ENCODE measurements at regions not wholly inside any gene's neighbourhood (a gene's known extent, or its start where the extent isn't known, plus 50 kb on each side); places are given as distances from the start of the nearest gene placed in this dataset.

DNA sequence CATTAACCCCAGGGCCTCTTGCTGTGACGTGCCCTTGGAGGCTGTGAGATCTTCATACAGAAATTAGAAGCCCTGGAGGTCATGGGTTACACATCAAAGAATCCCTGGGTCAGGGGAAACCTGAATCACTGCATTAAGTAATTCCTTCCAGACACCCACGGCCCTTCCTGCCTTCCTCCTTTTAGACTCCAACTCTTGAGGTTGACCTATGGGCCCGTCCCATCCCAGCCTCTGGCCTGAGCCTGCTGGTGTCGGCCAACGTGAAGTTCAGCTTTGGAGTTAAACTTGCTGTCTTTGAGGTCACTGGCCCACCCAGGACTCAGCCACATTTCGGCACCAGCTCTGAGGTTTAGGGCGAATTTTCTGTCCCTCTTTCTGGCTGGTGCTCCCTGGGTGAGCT lies 198.3 kb downstream of the ACKR3 start:
- Histone ChIP-seq H3K27me3 (ENCODE audit: control insufficient read depth in 3 of 3, insufficient read depth in 3 of 3, low read length in 2 of 3) (no peaks in the 10 kb centered on the region), H3K4me1 (ENCODE audit: control insufficient read depth in 5 of 5, insufficient read depth in 5 of 5, low read length in 5 of 5) (peaks cover 0 to 5% (median 0%) of the 10 kb centered on the region in 5 donors), H3K9me3 (ENCODE audit: control insufficient read depth in 4 of 4, insufficient read depth in 3 of 4, low read length in 3 of 4) (peaks cover 0 to 5% (median 2%) of the 10 kb centered on the region in 4 donors), H3K36me3 (ENCODE audit: control insufficient read depth in 4 of 4, insufficient read depth in 4 of 4, low read length in 4 of 4) (no peaks in the 10 kb centered on the region), H3K27ac (ENCODE audit: low read depth in 1 of 2, low read length in 1 of 2) (no peak overlapping the region), H3K9ac (ENCODE audit: insufficient read depth in 1 of 2, low read length in 2 of 2) (no peak overlapping the region), H3K4me3 (no peak overlapping the region)
- no peak for ATAC-seq (ENCODE audit: insufficient read depth, low FRiP score)
- TF ChIP-seq, protein P1, sequence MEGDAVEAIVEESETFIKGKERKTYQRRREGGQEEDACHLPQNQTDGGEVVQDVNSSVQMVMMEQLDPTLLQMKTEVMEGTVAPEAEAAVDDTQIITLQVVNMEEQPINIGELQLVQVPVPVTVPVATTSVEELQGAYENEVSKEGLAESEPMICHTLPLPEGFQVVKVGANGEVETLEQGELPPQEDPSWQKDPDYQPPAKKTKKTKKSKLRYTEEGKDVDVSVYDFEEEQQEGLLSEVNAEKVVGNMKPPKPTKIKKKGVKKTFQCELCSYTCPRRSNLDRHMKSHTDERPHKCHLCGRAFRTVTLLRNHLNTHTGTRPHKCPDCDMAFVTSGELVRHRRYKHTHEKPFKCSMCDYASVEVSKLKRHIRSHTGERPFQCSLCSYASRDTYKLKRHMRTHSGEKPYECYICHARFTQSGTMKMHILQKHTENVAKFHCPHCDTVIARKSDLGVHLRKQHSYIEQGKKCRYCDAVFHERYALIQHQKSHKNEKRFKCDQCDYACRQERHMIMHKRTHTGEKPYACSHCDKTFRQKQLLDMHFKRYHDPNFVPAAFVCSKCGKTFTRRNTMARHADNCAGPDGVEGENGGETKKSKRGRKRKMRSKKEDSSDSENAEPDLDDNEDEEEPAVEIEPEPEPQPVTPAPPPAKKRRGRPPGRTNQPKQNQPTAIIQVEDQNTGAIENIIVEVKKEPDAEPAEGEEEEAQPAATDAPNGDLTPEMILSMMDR (IDR thresholded peaks at IDR 0.05; ENCODE audit: control extremely low read depth, extremely low read depth), result no peak
- WGBS, 2 donors, result 89 to 91% methylated on average over 7 of the region's 7 CpGs
- no peak for DNase-seq

DNA sequence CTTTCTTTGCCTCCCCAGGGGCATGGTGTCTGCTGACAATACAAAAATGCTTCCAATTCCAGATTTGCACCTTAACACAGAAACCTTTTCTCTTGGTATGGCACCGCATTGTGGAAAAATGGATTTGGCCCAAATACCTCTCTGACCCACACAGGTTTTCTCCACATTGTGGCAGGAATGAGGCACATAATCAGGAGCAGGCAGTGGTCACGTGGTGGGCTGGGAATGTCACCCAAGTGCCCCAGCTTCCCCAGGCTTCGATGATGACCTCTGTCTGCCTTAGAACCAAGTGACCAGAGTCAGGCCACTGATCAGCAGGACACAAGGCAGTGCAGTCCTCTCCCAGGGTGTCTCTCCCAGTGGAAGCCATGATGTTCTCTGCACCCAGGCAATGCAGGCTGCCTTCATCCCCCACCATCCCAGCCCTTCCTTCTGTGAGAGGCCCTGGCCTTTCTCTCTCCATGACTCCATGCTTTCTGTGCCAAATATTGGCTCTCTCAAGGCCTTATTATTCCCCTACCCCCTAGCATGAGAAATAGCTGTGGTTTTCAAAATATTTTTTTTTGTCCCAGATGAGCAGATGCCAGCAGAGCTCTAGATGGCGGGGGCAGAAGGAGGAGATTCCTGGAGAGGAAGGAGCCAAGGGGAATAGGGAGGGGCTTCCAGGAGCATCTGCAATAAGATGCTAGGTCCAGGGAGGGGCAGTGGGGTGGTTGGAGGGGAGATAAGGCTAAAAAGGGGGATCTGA lies 198.9 kb downstream of the ACKR3 start:
- H3K4me3 ChIP-seq, result no peak overlapping the region
- H3K9me3 ChIP-seq (ENCODE audit: control insufficient read depth in 4 of 4, insufficient read depth in 3 of 4, low read length in 3 of 4), result peaks cover 0 to 5% (median 2%) of the 10 kb centered on the region in 4 donors
- H3K4me1 ChIP-seq (ENCODE audit: control insufficient read depth in 5 of 5, insufficient read depth in 5 of 5, low read length in 5 of 5), result peaks cover 0 to 5% (median 0%) of the 10 kb centered on the region in 5 donors
- ATAC-seq (ENCODE audit: insufficient read depth, low FRiP score) (no peak), DNase-seq (no peak)
- TF ChIP-seq, protein P1 (IDR thresholded peaks at IDR 0.05; ENCODE audit: control extremely low read depth, extremely low read depth), result no peak
- no peaks in the 10 kb centered on the region for H3K27me3 ChIP-seq (ENCODE audit: control insufficient read depth in 3 of 3, insufficient read depth in 3 of 3, low read length in 2 of 3)
- no peak overlapping the region for H3K9ac ChIP-seq (ENCODE audit: insufficient read depth in 1 of 2, low read length in 2 of 2)
- WGBS, 2 donors, result 89 to 91% methylated on average over 4 of the region's 4 CpGs
- H3K36me3 ChIP-seq (ENCODE audit: control insufficient read depth in 4 of 4, insufficient read depth in 4 of 4, low read length in 4 of 4), result no peaks in the 10 kb centered on the region
- no peak overlapping the region for H3K27ac ChIP-seq (ENCODE audit: low read depth in 1 of 2, low read length in 1 of 2)

DNA sequence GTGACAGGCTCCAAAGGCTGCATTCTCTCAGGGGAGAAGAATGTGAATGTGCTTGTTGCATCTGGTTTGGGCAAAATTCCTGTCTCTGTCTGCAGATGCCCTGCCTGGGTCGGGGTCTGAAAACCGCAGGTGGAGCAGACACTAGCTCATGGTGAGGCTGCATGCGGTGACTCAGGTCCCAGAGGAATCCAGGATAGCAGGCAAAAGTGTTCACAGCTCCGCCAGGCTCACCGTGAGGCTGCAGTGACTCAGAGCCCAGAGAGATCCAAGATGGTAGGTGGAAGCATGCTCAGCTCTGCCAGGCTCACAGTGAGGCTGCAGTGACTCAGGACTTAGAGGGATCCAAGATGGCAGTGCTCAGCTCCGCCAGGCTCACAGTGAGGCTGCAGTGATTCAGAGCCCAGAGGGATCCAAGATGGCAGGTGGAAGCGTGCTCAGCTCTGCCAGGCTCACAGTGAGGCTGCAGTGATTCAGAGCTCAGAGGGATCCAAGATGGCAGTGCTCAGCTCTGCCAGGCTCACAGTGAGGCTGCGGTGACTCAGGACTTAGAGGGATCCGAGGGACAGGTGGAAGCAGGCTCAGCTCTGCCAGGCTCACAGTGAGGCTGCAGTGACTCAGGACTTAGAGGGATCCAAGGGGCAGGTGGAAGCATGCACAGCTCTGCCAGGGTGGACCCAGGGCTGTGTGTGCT lies 200.5 kb downstream of the ACKR3 start:
- ATAC-seq (ENCODE audit: insufficient read depth, low FRiP score) (no peak), DNase-seq (no peak)
- H3K9me3 ChIP-seq (ENCODE audit: control insufficient read depth in 4 of 4, insufficient read depth in 3 of 4, low read length in 3 of 4), result peaks cover 0 to 5% (median 2%) of the 10 kb centered on the region in 4 donors
- TF ChIP-seq, protein P1 (IDR thresholded peaks at IDR 0.05; ENCODE audit: control extremely low read depth, extremely low read depth), result no peak
- H3K27me3 ChIP-seq (ENCODE audit: control insufficient read depth in 3 of 3, insufficient read depth in 3 of 3, low read length in 2 of 3), result no peaks in the 10 kb centered on the region
- H3K27ac ChIP-seq (ENCODE audit: low read depth in 1 of 2, low read length in 1 of 2), result no peak overlapping the region
- WGBS, 2 donors, result 91 to 95% methylated on average over 9 of the region's 9 CpGs
- H3K4me3 ChIP-seq, result no peak overlapping the region
- peaks cover 0 to 10% (median 0%) of the 10 kb centered on the region in 5 donors for H3K4me1 ChIP-seq (ENCODE audit: control insufficient read depth in 5 of 5, insufficient read depth in 5 of 5, low read length in 5 of 5)
- H3K36me3 ChIP-seq (ENCODE audit: control insufficient read depth in 4 of 4, insufficient read depth in 4 of 4, low read length in 4 of 4), result no peaks in the 10 kb centered on the region
- H3K9ac ChIP-seq (ENCODE audit: insufficient read depth in 1 of 2, low read length in 2 of 2), result no peak overlapping the region
